ENCODE measurements at regions not wholly inside any gene's neighbourhood (a gene's known extent, or its start where the extent isn't known, plus 50 kb on each side); places are given as distances from the start of the nearest gene placed in this dataset.
"Not testable (repeated sequence)": the region's sequence is repeated elsewhere in the genome, so short reads cannot be mapped to it uniquely, and the experiment has no call there.

GRCh38 chr10:23912884-23913404 is 296.0 kb upstream of the KIAA1217 start:
- WGBS = 70% methylated on average over 6 of the region's 6 CpGs
- no peak overlapping the region for H3K4me3 ChIP-seq (ENCODE audit: low read length in 2 of 2)
- no peaks in the 10 kb centered on the region for H3K36me3 ChIP-seq (ENCODE audit: control insufficient read depth in 2 of 2, insufficient read depth in 2 of 2, low read length in 1 of 2)
- H3K9me3 ChIP-seq (ENCODE audit: control insufficient read depth in 2 of 2, insufficient read depth in 1 of 2, low read length in 1 of 2) = no peaks in the 10 kb centered on the region
- DNase-seq (ENCODE audit: low read depth in 6 of 9, low spot score in 9 of 9) = no peak
- H3K27ac ChIP-seq (ENCODE audit: low read depth in 1 of 2, low read length in 1 of 2) = no peak overlapping the region
- H3K27me3 ChIP-seq (ENCODE audit: control insufficient read depth in 2 of 2, insufficient read depth in 1 of 2, low read length in 1 of 2) = no peaks in the 10 kb centered on the region
- H3K4me1 ChIP-seq (ENCODE audit: control insufficient read depth in 2 of 2, insufficient read depth in 2 of 2, low read length in 2 of 2) = no peaks in the 10 kb centered on the region

GRCh38 chr10:23914641-23915040 is 294.3 kb upstream of the KIAA1217 start:
- Histone ChIP-seq H3K4me3 (ENCODE audit: low read length in 2 of 2) (no peak overlapping the region), H3K9me3 (ENCODE audit: control insufficient read depth in 2 of 2, insufficient read depth in 1 of 2, low read length in 1 of 2) (no peaks in the 10 kb centered on the region), H3K36me3 (ENCODE audit: control insufficient read depth in 2 of 2, insufficient read depth in 2 of 2, low read length in 1 of 2) (no peaks in the 10 kb centered on the region), H3K27me3 (ENCODE audit: control insufficient read depth in 2 of 2, insufficient read depth in 1 of 2, low read length in 1 of 2) (no peaks in the 10 kb centered on the region), H3K4me1 (ENCODE audit: control insufficient read depth in 2 of 2, insufficient read depth in 2 of 2, low read length in 2 of 2) (no peaks in the 10 kb centered on the region), H3K27ac (ENCODE audit: low read depth in 1 of 2, low read length in 1 of 2) (no peak overlapping the region)
- no peak for DNase-seq (ENCODE audit: low read depth in 6 of 9, low spot score in 9 of 9)
- 94% methylated on average over 3 of the region's 3 CpGs for WGBS

GRCh38 chr10:23917251-23917840 is 291.6 kb upstream of the KIAA1217 start:
- Histone ChIP-seq H3K27me3 (ENCODE audit: control insufficient read depth in 2 of 2, insufficient read depth in 1 of 2, low read length in 1 of 2) (no peaks in the 10 kb centered on the region), H3K4me1 (ENCODE audit: control insufficient read depth in 2 of 2, insufficient read depth in 2 of 2, low read length in 2 of 2) (no peaks in the 10 kb centered on the region), H3K4me3 (ENCODE audit: low read length in 2 of 2) (no peak overlapping the region), H3K9me3 (ENCODE audit: control insufficient read depth in 2 of 2, insufficient read depth in 1 of 2, low read length in 1 of 2) (no peaks in the 10 kb centered on the region), H3K27ac (ENCODE audit: low read depth in 1 of 2, low read length in 1 of 2) (no peak overlapping the region), H3K36me3 (ENCODE audit: control insufficient read depth in 2 of 2, insufficient read depth in 2 of 2, low read length in 1 of 2) (no peaks in the 10 kb centered on the region)
- 51% methylated on average over 4 of the region's 4 CpGs for WGBS
- no peak for DNase-seq (ENCODE audit: low read depth in 6 of 9, low spot score in 9 of 9)

GRCh38 chr10:23918090-23918723 is 290.7 kb upstream of the KIAA1217 start:
- no peaks in the 10 kb centered on the region for H3K36me3 ChIP-seq (ENCODE audit: control insufficient read depth in 2 of 2, insufficient read depth in 2 of 2, low read length in 1 of 2)
- WGBS = 76% methylated on average over 6 of the region's 6 CpGs
- DNase-seq (ENCODE audit: low read depth in 6 of 9, low spot score in 9 of 9) = no peak
- H3K9me3 ChIP-seq (ENCODE audit: control insufficient read depth in 2 of 2, insufficient read depth in 1 of 2, low read length in 1 of 2) = no peaks in the 10 kb centered on the region
- no peaks in the 10 kb centered on the region for H3K27me3 ChIP-seq (ENCODE audit: control insufficient read depth in 2 of 2, insufficient read depth in 1 of 2, low read length in 1 of 2)
- H3K4me3 ChIP-seq (ENCODE audit: low read length in 2 of 2) = no peak overlapping the region
- no peak overlapping the region for H3K27ac ChIP-seq (ENCODE audit: low read depth in 1 of 2, low read length in 1 of 2)
- no peaks in the 10 kb centered on the region for H3K4me1 ChIP-seq (ENCODE audit: control insufficient read depth in 2 of 2, insufficient read depth in 2 of 2, low read length in 2 of 2)

GRCh38 chr10:23918839-23919238 is 290.1 kb upstream of the KIAA1217 start:
- no peaks in the 10 kb centered on the region for H3K36me3 ChIP-seq (ENCODE audit: control insufficient read depth in 2 of 2, insufficient read depth in 2 of 2, low read length in 1 of 2)
- H3K4me3 ChIP-seq (ENCODE audit: low read length in 2 of 2) = no peak overlapping the region
- no peak overlapping the region for H3K27ac ChIP-seq (ENCODE audit: low read depth in 1 of 2, low read length in 1 of 2)
- no peaks in the 10 kb centered on the region for H3K27me3 ChIP-seq (ENCODE audit: control insufficient read depth in 2 of 2, insufficient read depth in 1 of 2, low read length in 1 of 2)
- no peak for DNase-seq (ENCODE audit: low read depth in 6 of 9, low spot score in 9 of 9)
- no peaks in the 10 kb centered on the region for H3K4me1 ChIP-seq (ENCODE audit: control insufficient read depth in 2 of 2, insufficient read depth in 2 of 2, low read length in 2 of 2)
- no peaks in the 10 kb centered on the region for H3K9me3 ChIP-seq (ENCODE audit: control insufficient read depth in 2 of 2, insufficient read depth in 1 of 2, low read length in 1 of 2)

GRCh38 chr10:23927576-23928325 is 281.2 kb upstream of the KIAA1217 start:
- no peaks in the 10 kb centered on the region for H3K36me3 ChIP-seq (ENCODE audit: control insufficient read depth in 2 of 2, insufficient read depth in 2 of 2, low read length in 1 of 2)
- H3K4me3 ChIP-seq (ENCODE audit: low read length in 2 of 2) = no peak overlapping the region
- H3K27me3 ChIP-seq (ENCODE audit: control insufficient read depth in 2 of 2, insufficient read depth in 1 of 2, low read length in 1 of 2) = no peaks in the 10 kb centered on the region
- DNase-seq (ENCODE audit: low read depth in 6 of 9, low spot score in 9 of 9) = no peak
- H3K9me3 ChIP-seq (ENCODE audit: control insufficient read depth in 2 of 2, insufficient read depth in 1 of 2, low read length in 1 of 2) = no peaks in the 10 kb centered on the region
- no peaks in the 10 kb centered on the region for H3K4me1 ChIP-seq (ENCODE audit: control insufficient read depth in 2 of 2, insufficient read depth in 2 of 2, low read length in 2 of 2)
- WGBS = 78% methylated on average over 8 of the region's 8 CpGs
- no peak overlapping the region for H3K27ac ChIP-seq (ENCODE audit: low read depth in 1 of 2, low read length in 1 of 2)

- H3K9me3 ChIP-seq (ENCODE audit: control insufficient read depth in 2 of 2, insufficient read depth in 1 of 2, low read length in 1 of 2); H3K27ac ChIP-seq (ENCODE audit: low read depth in 1 of 2, low read length in 1 of 2); H3K4me3 ChIP-seq (ENCODE audit: low read length in 2 of 2); DNase-seq (ENCODE audit: low read depth in 6 of 9, low spot score in 9 of 9); H3K27me3 ChIP-seq (ENCODE audit: control insufficient read depth in 2 of 2, insufficient read depth in 1 of 2, low read length in 1 of 2); H3K36me3 ChIP-seq (ENCODE audit: control insufficient read depth in 2 of 2, insufficient read depth in 2 of 2, low read length in 1 of 2); H3K4me1 ChIP-seq (ENCODE audit: control insufficient read depth in 2 of 2, insufficient read depth in 2 of 2, low read length in 2 of 2): not testable (repeated sequence)
- WGBS = 32% methylated on average over 3 of the region's 3 CpGs
These were observed 274.9 kb upstream of the KIAA1217 start for GRCh38 chr10:23934023-23934422.

- no peak overlapping the region for H3K4me3 ChIP-seq (ENCODE audit: low read length in 2 of 2)
- no peaks in the 10 kb centered on the region for H3K36me3 ChIP-seq (ENCODE audit: control insufficient read depth in 2 of 2, insufficient read depth in 2 of 2, low read length in 1 of 2)
- WGBS = 76% methylated on average over 2 of the region's 2 CpGs
- H3K9me3 ChIP-seq (ENCODE audit: control insufficient read depth in 2 of 2, insufficient read depth in 1 of 2, low read length in 1 of 2) = no peaks in the 10 kb centered on the region
- DNase-seq (ENCODE audit: low read depth in 6 of 9, low spot score in 9 of 9) = no peak
- no peak overlapping the region for H3K27ac ChIP-seq (ENCODE audit: low read depth in 1 of 2, low read length in 1 of 2)
- H3K4me1 ChIP-seq (ENCODE audit: control insufficient read depth in 2 of 2, insufficient read depth in 2 of 2, low read length in 2 of 2) = no peaks in the 10 kb centered on the region
- H3K27me3 ChIP-seq (ENCODE audit: control insufficient read depth in 2 of 2, insufficient read depth in 1 of 2, low read length in 1 of 2) = no peaks in the 10 kb centered on the region
These were observed 263.1 kb upstream of the KIAA1217 start for GRCh38 chr10:23945845-23946244.

- 86% methylated on average over 6 of the region's 6 CpGs for WGBS
- H3K27ac ChIP-seq (ENCODE audit: low read depth in 1 of 2, low read length in 1 of 2) = no peak overlapping the region
- H3K27me3 ChIP-seq (ENCODE audit: control insufficient read depth in 2 of 2, insufficient read depth in 1 of 2, low read length in 1 of 2) = no peaks in the 10 kb centered on the region
- no peaks in the 10 kb centered on the region for H3K4me1 ChIP-seq (ENCODE audit: control insufficient read depth in 2 of 2, insufficient read depth in 2 of 2, low read length in 2 of 2)
- no peak overlapping the region for H3K4me3 ChIP-seq (ENCODE audit: low read length in 2 of 2)
- DNase-seq (ENCODE audit: low read depth in 6 of 9, low spot score in 9 of 9) = no peak
- H3K9me3 ChIP-seq (ENCODE audit: control insufficient read depth in 2 of 2, insufficient read depth in 1 of 2, low read length in 1 of 2) = no peaks in the 10 kb centered on the region
- H3K36me3 ChIP-seq (ENCODE audit: control insufficient read depth in 2 of 2, insufficient read depth in 2 of 2, low read length in 1 of 2) = no peaks in the 10 kb centered on the region
These were observed 257.1 kb upstream of the KIAA1217 start for GRCh38 chr10:23951841-23952240.

Measured in thymus (tissue), 11 donors.